Activated gamma-delta T cell treated with Interleukin-2 at 50 U/mL for 16 hours (primary cell): ENCODE measurements at regions not wholly inside any gene's neighbourhood (a gene's known extent, or its start where the extent isn't known, plus 50 kb on each side); places are given as distances from the start of the nearest gene placed in this dataset.

Experiments
- DNase-seq: peaks from one replicate; pipeline ENCODE4 v3.0.0-alpha.2; 2020

DNA sequence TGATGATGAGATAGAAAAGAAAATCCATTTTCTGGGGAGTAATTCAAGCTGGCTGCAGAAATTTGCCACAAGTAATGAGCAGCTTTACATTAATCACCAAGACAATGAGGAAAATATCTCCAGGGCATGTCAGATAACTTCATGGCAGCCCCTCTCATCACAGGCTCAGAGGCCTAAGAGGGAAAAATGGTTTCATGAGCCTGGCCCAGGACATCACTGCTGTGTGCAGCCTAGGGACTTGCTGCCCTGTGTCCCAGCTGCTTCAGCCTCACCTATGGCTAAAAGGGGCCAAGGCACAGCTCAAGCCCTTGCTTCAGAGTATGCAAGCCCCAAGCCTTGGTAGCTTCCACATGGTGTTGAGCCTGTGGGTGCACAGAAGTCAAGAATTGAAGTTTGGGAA is 161.7 kb downstream of the OPA1 start:
- DNase-seq: no peak

DNA sequence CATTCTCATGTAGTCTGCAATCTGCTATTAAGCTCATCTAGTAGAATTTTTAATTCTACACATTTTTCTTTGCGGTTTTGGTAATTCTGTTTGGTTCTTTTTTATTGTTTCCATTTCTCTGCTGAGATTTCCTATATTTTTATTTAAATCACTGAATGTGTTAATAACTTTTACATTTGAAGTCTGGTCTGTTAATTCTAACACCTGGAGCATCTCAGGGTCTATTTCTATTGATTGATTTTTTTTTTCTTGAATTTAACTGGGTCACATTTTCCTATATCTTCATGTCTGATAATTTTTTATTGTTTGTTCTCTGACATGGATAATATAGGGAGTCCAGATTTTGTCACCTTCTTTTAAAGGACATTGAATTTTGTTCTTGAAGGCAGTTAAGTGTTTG is 163.5 kb downstream of the OPA1 start:
- DNase-seq: no peak

DNA sequence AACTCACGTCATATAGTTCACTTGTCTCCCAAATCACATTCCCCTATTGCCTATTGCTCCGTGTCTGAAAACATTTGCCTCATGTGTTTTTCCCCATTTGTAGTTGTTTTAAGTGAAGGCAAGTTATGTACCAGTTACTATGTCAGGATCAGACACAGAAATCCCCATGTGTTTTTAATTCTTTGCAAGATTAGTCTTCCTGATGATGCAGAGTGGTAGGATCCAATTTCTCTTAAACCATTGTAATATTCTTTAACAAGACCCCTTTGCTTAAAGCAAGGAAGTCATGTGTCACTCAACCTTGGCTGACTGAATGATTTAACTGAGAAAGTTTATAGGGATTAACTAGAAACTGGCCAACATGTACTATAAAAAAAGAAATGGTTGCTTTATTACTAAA is 164.4 kb downstream of the OPA1 start:
- DNase-seq: no peak

DNA sequence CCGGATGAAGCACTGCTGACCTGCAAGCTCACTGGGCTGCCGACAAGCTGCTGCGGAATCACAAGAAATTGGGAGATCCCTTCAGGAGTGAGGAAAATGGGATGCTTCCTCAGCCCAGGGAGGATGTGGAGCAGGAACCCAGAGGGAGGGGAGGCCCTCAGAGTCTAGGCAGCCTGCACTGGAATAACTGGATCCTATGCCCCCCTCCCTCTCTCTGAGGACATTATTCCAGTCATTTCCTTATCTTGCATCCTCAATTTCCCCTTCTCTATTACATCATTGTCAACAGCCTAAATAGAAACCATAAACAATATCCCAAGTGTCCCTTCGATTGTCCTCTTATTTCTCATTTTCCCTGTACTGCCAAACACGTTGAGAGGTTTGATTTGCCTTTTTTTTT is 169.0 kb downstream of the OPA1 start:
- no peak for DNase-seq

DNA sequence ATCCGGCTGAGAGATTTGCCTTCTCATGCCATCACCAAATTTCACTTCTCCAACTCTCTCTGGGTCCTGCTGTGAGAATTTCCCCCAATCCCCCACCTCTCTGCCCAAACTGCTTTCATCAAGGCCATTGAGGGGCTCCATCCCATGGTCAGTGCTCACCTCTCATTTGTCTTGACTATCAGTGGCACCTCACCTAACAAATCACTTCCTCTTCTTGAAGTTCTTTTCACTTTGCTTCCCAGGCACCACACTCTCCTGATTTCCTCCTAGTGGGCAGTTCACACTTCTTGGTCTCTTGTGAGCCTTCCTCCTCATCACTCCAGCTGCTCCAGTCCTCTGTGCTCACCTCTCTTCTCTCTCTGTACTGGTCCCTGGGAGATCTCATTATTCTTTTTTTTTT is 169.6 kb downstream of the OPA1 start:
- no peak for DNase-seq

DNA sequence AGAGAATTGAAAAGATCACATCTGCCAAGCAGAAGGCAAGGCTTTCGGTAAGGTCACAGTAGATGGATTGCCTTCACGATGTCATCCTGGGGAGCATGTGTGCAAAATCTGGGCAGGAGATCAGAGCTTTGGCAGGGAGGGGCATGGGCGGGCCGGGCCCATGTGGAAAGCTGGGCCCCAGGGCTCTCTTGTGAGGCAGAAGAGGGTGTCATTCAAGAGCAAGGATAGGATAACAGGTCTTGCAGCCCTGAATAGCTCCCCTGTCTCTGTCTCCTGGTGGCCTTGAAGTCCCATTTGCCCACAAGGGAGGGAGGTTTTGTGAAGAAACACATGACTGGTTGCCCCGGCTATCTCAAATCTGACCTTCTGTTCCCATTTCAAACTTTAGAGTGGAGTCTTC is 172.0 kb downstream of the OPA1 start:
- no peak for DNase-seq

DNA sequence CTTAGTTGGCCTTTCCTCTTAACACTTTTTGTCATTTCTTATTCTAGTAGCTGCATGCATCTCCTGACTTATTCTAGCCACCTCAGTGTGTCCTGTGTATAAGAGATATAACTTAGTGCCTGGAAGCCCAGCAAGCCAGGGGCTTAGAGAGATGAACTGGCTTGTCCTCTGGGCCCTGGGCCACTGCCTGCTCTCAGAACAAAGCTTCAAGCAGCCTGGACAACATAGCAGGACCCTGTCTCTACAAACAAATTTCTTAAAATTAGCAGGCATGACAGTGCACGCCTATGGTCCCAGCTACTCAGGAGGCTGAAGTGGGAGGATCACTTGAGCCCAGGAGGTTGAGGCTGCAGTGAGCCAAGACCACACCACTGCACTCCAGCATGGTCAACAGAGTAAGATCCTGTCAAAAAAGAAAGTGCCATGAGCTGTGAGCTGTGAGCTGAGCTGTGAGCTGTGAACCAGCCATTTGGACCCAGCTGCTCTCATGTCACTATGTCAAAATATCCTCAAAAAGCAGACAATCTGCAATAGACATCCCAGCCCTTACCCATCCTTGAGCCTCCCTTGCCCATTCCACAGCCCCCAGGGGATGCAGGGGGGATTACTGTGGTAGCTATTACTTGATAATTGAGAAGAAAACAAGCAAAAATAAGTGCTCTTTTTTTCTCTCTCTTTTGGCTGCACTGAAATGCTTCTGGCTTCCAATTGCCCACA is 174.5 kb downstream of the OPA1 start:
- DNase-seq: no peak

DNA sequence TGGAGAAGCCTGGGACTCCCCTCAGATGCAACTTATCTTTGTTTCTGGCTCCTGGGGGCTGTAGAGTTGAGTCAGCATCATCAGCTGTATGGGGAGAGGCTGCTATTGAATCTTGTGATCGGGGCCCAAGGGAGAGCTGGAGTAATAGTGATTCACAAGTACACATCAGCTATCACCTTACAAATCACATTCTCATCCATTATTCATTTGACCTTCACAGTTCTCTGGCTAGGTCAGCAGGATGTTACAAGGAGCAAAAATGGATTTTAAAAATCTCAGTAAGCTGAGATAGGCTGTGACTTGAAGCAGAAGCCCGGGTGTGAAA is 175.0 kb downstream of the OPA1 start:
- DNase-seq: no peak

DNA sequence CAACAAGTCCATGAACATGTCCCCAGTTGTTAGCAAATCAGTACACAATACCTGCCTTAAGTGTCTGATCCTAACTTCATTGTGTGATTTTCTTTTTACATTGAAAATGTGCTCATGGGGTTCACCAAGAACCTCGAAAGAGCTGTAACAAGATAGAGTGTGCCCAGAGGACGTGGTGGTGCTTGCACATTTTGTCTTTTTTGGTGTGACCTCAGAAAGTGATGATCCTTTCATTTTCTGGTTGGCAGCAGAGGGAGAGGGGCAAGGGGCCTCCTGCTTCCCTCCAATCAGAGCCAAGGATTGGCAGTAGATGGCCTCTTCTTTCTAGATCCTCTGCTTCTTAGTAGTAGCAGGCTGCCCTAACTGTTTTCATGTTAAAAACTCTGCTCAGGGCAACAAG is 176.4 kb downstream of the OPA1 start:
- DNase-seq: no peak

DNA sequence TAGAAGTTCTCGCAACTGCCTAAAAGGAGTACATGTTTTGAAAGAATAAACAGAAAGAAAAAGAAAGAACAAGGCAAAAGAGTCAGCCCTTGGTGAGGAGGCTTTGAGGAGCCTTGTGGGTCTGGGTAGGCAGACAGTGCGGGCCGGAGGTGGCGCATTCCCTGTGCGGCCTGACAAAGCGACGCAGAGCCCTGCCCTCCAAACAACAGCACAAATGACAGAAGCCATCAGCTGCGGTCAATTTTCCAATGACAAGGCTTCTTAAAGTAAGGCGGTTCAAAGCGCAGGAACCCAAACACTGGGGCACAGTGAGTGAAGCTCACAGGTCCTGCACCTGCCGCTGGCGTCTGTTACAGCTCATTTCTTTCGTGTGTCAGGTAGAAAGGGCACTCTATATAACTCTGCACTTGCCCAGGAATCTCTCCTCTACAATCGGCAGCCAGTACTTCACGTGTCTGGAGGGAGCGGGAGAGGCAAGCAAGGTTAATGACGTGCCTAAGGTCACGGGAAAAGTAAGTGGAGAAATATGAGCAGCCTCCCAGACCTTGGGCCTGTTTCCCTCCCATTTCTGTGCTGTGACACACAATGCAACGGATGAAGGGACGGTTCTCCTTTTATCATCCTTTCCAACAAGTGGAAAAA is 178.1 kb downstream of the OPA1 start:
- no peak for DNase-seq

DNA sequence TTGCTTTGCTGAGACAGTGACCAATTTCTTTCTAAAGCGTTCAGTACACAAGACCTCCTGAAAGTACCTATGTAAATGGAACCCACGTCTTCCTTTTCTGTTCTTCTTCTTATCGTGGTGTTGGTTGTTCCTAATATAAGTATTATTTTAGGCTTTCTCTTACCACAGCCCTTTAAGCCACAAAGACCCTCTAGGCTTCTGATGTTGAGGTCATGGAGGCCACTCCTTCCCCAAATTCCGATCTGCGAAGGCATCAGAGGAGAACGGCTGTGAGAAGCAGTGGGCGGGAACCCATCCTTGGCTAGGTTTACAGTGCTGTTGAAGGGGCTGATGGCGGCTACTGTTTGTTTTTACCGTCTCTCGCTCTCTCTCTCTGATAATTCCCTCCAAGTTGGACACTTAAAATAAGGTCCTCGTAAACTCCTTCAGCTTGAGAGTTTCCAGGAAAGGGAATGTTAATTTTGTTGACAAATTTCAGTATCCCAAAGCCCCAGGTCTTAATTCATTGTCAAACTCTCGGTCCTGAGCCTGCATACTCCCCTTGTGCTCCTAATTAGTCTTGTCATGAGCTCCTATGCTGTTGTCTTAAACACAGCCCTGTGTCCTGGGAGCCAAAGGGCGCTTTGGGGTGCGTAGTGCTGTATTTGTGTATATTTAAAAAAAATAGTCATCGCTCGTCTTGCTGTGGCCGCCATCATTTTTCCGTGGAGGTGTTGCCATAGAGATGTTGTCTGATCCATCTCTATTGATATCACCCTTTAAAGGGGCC is 178.8 kb downstream of the OPA1 start:
- no peak for DNase-seq

DNA sequence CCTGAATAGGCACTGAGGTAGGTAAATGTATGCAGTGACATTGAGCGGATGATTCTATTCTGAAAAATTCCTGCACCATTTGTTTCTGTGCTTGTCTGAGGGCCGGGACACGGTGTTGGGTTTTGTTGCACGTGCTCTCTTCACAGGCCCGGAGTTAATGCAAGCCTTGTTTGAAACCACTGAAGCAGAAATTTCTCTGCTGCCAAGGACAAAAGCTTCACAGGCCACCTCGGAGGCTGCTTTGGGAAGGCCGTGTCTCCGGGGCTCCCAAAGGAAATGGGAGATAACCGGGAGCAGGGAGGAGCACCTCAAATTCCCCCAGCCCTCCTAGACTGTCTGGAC is 179.4 kb downstream of the OPA1 start:
- DNase-seq: no peak

DNA sequence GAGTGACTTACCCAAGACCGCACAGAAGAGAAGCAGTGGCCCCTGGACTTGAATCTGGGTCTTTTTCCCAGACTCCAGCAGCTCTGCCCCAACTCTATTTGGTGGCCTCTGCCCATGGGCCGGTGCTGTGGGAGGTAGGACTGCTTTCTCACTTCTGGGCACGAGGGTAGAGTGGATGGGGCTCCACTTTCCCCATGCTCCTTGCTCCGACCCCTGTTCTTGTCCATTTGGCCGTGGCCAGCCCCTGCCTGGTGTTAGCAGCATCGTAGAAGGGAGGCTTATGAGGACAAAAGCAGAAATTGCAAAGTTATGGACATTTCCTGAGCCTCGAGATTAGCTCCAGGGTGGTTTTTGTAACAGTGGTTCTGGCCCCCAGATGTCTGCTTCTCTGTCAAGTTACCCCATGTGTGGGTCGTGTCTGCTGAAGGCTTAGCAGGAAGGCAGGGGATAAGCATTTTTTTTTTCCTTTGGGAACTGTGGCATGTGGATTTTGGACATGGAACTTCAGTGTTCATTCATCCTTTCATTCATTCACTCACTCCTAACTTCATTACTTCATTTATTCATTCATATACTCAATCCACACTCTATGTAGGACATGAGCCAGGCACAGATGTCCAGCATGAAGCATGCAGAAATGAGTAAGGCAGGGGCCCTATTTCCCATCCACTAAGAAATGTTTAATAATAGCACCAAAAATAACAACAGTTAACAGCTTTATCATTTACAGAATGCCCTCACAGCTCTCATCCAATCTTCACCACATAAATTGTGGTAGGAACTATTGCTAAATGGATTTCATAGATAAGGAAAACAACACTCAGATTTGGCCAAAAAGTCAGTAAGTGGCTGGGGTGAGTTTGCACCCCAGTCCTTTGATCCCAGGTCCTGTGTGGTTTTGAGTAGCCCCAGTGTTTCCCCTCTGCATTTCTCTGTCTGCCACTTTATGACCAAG is 180.5 kb downstream of the OPA1 start:
- DNase-seq: no peak

DNA sequence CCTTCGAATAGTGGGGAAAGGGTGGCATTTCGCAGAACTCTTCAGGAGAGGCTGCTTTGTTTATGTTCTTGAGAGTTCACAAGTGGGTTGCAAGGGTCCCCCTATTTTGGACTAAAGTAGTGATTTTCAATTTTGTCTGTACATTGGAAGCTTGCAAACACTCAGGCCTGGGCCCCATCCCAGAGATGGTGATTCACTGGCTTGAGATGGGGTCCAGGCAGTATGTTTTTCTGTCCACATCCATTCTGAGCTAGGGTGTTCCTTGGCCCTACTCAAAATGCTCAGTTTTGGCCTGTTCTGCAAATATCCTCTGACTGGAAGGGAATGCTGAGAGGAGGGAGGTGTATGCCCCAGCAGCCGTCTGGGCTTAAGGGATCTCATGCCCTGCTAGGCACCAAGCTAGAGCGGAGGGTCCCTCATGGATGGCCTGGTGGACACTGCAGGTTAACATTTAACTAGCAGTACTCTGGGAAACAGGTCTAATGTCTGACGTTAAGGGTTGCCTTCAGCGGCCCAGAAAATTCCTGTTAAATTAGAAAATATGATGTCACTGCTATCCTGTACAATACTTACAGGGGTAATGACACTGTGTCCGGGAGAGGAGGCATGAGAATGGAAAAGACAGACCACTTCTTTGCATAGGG is 181.4 kb downstream of the OPA1 start:
- DNase-seq: no peak

DNA sequence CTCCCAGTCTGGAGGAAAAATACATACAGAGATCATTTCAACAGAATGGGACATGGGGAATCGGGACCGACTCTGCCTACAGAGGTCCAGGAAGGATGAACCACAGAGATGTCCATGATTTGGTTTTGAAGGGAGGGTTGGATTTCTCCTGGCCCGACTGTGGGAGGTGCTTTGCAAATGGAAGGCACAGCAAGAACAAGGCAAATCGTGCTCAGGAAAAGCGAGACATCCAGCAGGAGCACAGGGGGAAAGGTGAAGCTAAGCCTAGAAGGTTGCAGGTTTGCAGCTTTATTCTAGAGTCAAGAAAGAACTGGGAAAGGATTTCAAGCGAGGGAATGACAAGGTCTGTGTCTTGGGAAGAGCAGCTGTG is 181.9 kb downstream of the OPA1 start:
- DNase-seq: no peak

DNA sequence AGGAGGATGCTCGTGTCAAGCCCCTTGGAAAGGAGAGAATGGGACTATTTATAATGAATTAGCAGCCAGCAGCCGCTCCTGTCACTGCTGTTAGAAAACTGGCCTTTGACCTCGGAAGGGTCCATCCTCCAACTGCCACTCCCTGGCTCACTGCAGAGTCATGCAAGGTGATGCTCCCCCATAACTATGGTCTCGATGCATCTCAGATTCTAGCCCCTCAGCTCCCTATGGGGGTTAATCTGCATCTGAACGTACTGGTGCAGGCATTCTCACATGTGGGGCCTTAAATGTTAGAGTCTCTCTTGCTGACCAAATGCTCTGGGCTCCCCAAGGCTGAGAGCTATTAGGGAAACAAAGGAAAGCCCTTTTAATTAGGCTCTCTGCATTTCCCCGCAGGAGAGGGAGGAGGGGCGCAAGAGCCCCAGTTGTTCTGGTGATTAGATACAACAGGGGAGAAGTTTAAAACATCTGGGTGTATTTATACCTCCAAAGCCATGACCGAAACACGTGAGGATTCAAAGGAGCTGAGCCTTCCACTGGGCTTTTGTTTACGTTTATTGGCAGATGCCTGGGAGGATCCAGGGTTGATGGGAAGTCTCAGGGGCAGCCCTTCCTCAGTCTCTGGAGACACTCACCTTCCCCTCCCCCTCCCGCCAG is 182.5 kb downstream of the OPA1 start:
- DNase-seq: no peak

DNA sequence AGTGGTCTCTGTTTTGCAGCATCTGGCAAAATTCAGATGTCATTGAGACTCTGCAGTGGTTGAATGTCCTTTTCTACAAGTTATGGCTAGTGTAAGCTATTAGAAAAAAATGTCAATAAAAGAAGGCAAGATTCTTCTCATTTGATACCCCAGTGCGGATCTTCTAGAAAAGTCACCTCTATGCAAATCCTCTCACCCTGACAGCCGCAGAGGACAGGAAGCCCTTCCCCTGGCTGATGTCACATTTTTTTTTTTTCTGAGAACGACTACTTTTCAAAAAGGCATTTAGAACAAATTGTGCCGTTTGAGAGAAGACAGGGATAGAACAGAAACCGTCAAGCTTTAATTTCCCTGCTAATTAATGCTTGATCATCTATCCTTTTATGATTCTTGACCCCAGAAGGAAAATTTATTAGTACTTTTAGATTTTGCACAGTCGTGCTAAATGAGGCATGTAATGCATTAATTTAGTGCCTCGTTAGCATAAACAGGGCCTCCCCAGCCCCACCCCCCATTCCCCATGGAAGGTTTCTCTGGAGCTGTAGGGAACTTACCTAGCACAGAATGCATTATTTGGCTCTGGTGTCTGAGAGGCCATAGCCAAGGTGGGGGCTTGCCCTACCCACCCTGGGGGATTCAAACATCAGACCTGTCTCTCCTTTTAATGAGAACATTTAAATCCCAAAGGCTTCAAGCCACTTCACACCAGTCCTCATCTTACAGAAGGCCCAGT is 183.8 kb downstream of the OPA1 start:
- no peak for DNase-seq

DNA sequence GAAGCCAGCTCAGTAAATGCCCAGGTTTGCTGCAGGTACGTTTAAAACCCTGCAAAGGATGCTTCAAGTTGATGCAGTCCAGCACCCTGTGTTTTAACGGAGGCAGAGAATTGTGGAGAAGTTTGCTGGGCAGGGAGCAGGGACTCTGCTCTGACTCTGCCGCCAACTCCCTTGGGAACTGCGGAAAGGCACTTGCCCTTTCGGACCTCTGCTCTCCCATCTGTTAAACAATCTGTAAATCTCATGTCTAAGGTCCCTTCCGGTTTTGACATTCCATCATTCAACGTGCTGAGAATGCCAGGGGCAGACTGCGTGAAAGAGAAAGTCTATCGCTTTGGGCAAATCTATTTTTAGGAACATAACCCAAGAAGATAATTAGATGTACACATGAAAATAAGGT is 184.5 kb downstream of the OPA1 start:
- DNase-seq: no peak

DNA sequence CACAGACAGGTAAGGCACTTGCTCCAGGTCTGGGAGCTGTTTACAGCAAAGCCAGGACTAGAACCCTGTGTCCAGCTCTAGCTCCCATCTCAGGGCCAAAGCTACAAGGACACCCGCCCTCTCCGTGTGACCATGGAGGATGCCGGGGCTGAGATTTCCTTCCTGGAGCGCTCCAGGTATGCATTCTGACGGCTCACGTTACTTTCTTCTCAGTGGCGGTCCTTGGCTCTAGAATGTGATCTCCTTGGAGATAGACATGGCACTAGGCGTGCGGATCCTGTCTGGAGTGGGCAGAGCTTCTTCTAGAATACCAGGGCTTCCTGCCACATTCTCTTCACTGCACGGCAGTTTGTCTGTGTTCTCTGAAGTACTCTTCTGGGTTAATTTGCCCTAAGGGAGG is 185.7 kb downstream of the OPA1 start:
- DNase-seq: no peak

DNA sequence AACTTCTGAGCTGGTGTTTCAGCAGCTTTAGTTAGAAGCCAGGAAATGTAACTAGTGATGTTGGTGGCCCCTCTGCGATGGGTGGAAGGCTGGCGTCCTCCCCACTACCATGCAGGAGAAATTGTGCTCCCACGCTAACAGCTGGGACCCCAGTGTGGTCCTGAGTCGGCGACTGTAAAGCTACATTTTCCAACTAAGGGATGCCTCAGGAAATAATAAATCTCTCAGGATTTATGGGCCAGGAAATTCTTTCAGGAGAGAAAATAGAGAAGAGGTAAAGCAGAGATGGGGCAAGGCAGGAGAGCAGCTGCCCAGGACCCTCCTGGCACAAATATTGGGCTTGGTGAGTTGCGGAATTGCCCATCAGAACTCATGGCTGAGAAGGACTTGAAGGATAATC is 186.9 kb downstream of the OPA1 start:
- no peak for DNase-seq

DNA sequence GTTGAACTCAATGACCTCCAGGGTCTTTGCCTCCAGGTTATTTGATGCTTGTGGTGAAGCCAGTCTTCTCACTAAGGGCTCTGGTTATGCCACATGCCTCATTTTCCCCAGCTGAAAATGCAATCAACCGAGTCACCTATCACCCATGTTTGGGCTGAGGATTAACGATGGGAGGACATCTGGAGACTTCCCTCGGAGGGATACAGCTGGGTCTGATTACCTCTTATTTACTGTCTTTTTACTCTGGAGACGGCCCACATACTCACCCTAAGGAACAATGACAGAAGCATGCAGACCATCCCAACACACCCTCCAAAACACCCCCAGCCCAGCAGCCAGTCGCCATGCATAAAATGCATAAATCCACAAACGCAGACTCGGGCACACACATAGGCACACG is 187.4 kb downstream of the OPA1 start:
- DNase-seq: no peak
